Endothelial cell of umbilical vein (primary cell): ENCODE measurements at regions not wholly inside any gene's neighbourhood (a gene's known extent, or its start where the extent isn't known, plus 50 kb on each side); places are given as distances from the start of the nearest gene placed in this dataset.
"Not testable (repeated sequence)": the region's sequence is repeated elsewhere in the genome, so short reads cannot be mapped to it uniquely, and the experiment has no call there.

ENCODE experiments used
- CTCF ChIP-seq, 2 donors: IDR thresholded peaks; 1 replicate in 1 of 2; 2 replicates in 1 of 2; pipeline ENCODE4 v1.5.1; 2011; ENCODE audit warnings: low read length in 2 of 2, mild to moderate bottlenecking in 2 of 2, moderate library complexity in 2 of 2, control low read depth in 1 of 2, inconsistent platforms in 1 of 2, low read depth in 1 of 2; ENCODE audit not compliant: insufficient read depth in 1 of 2; ENCODE audit errors: extremely low read depth in 1 of 2
- EZH2 ChIP-seq: IDR thresholded peaks from 2 replicates; pipeline ENCODE4 v1.6.1; 2012; ENCODE audit warnings: borderline replicate concordance, low read depth, mild to moderate bottlenecking, moderate library complexity, low read length, inconsistent platforms; ENCODE audit not compliant: severe bottlenecking
- POLR2A ChIP-seq: IDR thresholded peaks from 2 replicates; pipeline ENCODE4 v1.6.1; 2012; ENCODE audit warnings: low read depth, mild to moderate bottlenecking, control low read depth, low read length

GRCh38 chr12:9510392-9511011, 97.2 kb downstream of the KLRB1 start:
- TF ChIP-seq POLR2A; CTCF (IDR thresholded peaks at IDR 0.05; ENCODE audit: extremely low read depth in 1 of 2, insufficient read depth in 1 of 2, low read depth in 1 of 2, low read length in 2 of 2); EZH2: not testable (repeated sequence)
